G401 (cell line): ENCODE measurements at regions not wholly inside any gene's neighbourhood (a gene's known extent, or its start where the extent isn't known, plus 50 kb on each side); places are given as distances from the start of the nearest gene placed in this dataset.
A peak's percentile ranks its signal among the peaks of the same experiment; 100 is the strongest.

Experiments used
- DNase-seq: peaks from one replicate; pipeline ENCODE4 v3.0.0-alpha.2; 2015; ENCODE audit warnings: low spot score
- in situ Hi-C: cut with HindIII; loops from 2 replicates; pipeline ENCODE4 v1.10.0; 2016; ENCODE audit warnings: low sequenced_read_pairs, mixed read lengths

GRCh38 chr4:133058701-133059100 lies 90.4 kb upstream of the PCDH10 start:
- no peak for DNase-seq
- in situ Hi-C loops, result no loop called here

- DNase-seq, result no peak
- in situ Hi-C loops, result no loop called here
Observed at GRCh38 chr4:133059117-133059516, 90.0 kb upstream of the PCDH10 start.

GRCh38 chr4:133062851-133063250 lies 86.2 kb upstream of the PCDH10 start:
- DNase-seq, result no peak
- in situ Hi-C loops, result no loop called here

- DNase-seq, result no peak
- in situ Hi-C loops, result no loop called here
Observed at GRCh38 chr4:133068083-133068482, 81.0 kb upstream of the PCDH10 start.

- DNase-seq, result no peak
- in situ Hi-C loops, result no loop called here
Observed at GRCh38 chr4:133081246-133081645, 67.8 kb upstream of the PCDH10 start.

- no peak for DNase-seq
- in situ Hi-C loops, result no loop called here
Observed at GRCh38 chr4:133084421-133084820, 64.7 kb upstream of the PCDH10 start.

GRCh38 chr4:133095591-133095990 lies 53.5 kb upstream of the PCDH10 start:
- in situ Hi-C loops, result no loop called here
- no peak for DNase-seq

- in situ Hi-C loops, result no loop called here
- DNase-seq, result peak; percentile 8
Observed at GRCh38 chr4:133096972-133097371, 52.1 kb upstream of the PCDH10 start.
